ENCODE measurements at regions not wholly inside any gene's neighbourhood (a gene's known extent, or its start where the extent isn't known, plus 50 kb on each side); places are given as distances from the start of the nearest gene placed in this dataset.
A peak's percentile ranks its signal among the peaks of the same experiment; 100 is the strongest.

DNA sequence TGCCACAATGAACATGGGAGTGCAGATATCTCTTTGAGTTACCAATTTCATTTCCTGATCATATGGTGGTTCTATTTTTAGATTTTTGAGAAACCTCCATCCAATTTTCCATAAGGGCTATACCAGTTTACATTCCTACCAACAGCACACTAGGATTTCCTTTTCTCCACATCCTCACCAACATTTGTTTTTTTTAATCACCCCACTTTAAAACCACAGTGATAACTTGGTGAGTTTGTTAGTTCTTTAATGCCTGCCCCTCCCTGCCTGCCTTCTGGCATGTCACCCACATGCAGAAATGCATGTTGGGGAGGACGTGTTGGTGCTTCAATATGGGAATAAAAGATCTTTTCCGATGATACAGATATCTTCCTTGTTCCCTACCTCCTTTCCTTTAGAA lies 167.9 kb downstream of the CAND1 start:
- H3K36me3 ChIP-seq = no peaks in the 10 kb centered on the region
- no peaks in the 10 kb centered on the region for H3K27me3 ChIP-seq
- H3K27ac ChIP-seq = no peak overlapping the region
- TF ChIP-seq, protein P1, sequence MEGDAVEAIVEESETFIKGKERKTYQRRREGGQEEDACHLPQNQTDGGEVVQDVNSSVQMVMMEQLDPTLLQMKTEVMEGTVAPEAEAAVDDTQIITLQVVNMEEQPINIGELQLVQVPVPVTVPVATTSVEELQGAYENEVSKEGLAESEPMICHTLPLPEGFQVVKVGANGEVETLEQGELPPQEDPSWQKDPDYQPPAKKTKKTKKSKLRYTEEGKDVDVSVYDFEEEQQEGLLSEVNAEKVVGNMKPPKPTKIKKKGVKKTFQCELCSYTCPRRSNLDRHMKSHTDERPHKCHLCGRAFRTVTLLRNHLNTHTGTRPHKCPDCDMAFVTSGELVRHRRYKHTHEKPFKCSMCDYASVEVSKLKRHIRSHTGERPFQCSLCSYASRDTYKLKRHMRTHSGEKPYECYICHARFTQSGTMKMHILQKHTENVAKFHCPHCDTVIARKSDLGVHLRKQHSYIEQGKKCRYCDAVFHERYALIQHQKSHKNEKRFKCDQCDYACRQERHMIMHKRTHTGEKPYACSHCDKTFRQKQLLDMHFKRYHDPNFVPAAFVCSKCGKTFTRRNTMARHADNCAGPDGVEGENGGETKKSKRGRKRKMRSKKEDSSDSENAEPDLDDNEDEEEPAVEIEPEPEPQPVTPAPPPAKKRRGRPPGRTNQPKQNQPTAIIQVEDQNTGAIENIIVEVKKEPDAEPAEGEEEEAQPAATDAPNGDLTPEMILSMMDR (IDR thresholded peaks at IDR 0.05) = no peak
- no peak for TF ChIP-seq POLR2A (IDR thresholded peaks at IDR 0.05)
- TF ChIP-seq EP300 (IDR thresholded peaks at IDR 0.05) = no peak
- WGBS, 2 donors = 76 to 83% methylated on average over 2 of the region's 2 CpGs
- no peak for DNase-seq (ENCODE audit: low spot score in 2 of 2)
- H3K4me1 ChIP-seq = peaks cover 0 to 36% (median 12%) of the 10 kb centered on the region in 4 donors
- no peak overlapping the region for H3K4me3 ChIP-seq
- no peaks in the 10 kb centered on the region for H3K9me3 ChIP-seq

DNA sequence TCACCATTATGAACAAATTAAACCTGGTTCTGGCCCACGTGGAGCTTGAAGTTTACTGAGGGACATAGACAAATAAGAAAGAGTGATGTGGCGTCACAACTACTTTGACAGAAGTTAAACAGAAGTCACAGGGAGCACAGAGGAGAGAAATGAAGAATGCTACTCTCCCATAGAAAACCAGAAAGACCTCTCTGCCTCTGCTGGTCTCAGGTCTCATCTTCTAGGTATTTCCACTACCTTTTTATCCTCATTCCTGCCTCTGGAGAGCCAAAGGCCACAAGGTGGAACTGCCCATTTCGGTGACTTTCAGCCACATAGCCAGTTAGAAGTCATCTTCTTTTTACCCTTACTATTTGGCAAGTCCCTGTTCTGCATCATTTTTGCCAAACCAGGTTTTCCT lies 170.5 kb downstream of the CAND1 start:
- no peaks in the 10 kb centered on the region for H3K9me3 ChIP-seq
- H3K4me3 ChIP-seq = no peak overlapping the region
- H3K27ac ChIP-seq = no peak overlapping the region
- no peaks in the 10 kb centered on the region for H3K36me3 ChIP-seq
- 87 to 92% methylated on average over 3 of the region's 3 CpGs for WGBS, 2 donors
- no peaks in the 10 kb centered on the region for H3K27me3 ChIP-seq
- TF ChIP-seq EP300 (IDR thresholded peaks at IDR 0.05) (no peak), POLR2A (IDR thresholded peaks at IDR 0.05) (no peak)
- TF ChIP-seq, protein P1 (IDR thresholded peaks at IDR 0.05) = no peak
- no peak for DNase-seq (ENCODE audit: low spot score in 2 of 2)
- peaks cover 0 to 32% (median 13%) of the 10 kb centered on the region in 4 donors for H3K4me1 ChIP-seq

DNA sequence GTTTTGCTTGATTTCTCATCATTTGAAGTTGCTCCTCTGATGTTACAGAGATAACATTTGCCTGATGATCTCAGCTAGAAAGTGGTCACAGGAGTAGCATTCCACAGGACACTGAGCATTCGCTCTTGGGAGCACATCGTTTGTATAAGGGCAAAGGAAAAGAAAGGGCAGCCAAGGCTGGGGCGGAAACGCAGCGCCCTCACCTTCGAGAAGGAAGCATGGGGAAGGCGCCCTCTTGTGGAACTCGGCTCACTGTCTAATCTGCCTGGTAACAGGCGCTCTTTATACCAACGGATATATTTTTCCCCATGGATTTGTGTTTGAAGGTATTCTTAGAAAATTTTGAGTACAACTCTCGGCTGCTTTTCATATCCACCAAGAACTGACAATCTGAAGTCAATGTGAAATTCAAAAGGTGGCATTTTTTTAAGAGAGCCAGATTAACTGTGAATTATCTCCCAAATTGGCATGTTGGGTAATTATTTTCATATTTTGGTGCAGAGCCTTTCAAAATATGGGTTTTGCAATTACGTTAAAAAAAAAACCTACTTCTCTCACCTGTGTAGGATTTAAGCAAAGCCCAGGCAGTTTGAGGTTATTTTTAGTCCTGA lies 172.7 kb downstream of the CAND1 start:
- Histone ChIP-seq H3K9me3 (no peaks in the 10 kb centered on the region), H3K36me3 (no peaks in the 10 kb centered on the region), H3K4me1 (peaks cover 0 to 16% (median 7%) of the 10 kb centered on the region in 4 donors), H3K4me3 (no peak overlapping the region), H3K27ac (peak overlapping the region in 2 of 4 donors; percentile 12 to 63), H3K27me3 (no peaks in the 10 kb centered on the region)
- TF ChIP-seq, protein P1 (IDR thresholded peaks at IDR 0.05) = peak; percentile 72 to 82 (median 78)
- TF ChIP-seq POLR2A (IDR thresholded peaks at IDR 0.05) = no peak
- peak in 1 of 2 donors; percentile 51 for TF ChIP-seq EP300 (IDR thresholded peaks at IDR 0.05)
- 8 to 9% methylated on average over 12 of the region's 12 CpGs for WGBS, 2 donors
- DNase-seq (ENCODE audit: low spot score in 2 of 2) = peak; percentile 87 to 92

DNA sequence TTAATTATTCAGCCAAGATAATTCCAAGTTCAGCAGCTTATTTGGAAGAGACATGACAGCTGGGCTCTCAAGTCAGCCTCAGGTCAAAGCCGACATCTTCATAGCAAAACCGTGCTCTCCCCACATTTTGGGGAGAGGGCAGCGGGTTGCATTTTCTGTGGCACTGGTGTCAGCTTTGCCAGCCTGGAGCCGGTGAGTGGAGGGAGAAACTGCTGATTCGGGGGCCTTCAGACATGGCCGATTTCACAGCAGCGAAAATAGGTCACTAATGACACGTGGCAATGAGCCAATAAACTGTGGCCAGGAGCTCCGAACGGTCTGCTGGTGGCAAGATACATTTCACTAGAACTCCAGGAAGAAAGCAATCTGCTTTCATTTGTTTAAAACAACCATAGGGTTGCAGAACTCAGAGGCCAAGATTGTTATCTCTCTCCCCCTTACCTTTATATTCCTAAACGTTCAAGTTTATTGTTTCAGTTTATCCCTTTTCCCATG lies 173.2 kb downstream of the CAND1 start:
- H3K36me3 ChIP-seq = no peaks in the 10 kb centered on the region
- no peak overlapping the region for H3K27ac ChIP-seq
- DNase-seq (ENCODE audit: low spot score in 2 of 2) = no peak
- H3K27me3 ChIP-seq = no peaks in the 10 kb centered on the region
- no peak overlapping the region for H3K4me3 ChIP-seq
- TF ChIP-seq EP300 (IDR thresholded peaks at IDR 0.05) (no peak), POLR2A (IDR thresholded peaks at IDR 0.05) (no peak)
- TF ChIP-seq, protein P1 (IDR thresholded peaks at IDR 0.05) = no peak
- no peaks in the 10 kb centered on the region for H3K9me3 ChIP-seq
- 34 to 39% methylated on average over 11 of the region's 11 CpGs for WGBS, 2 donors
- H3K4me1 ChIP-seq = peaks cover 0 to 16% (median 7%) of the 10 kb centered on the region in 4 donors

DNA sequence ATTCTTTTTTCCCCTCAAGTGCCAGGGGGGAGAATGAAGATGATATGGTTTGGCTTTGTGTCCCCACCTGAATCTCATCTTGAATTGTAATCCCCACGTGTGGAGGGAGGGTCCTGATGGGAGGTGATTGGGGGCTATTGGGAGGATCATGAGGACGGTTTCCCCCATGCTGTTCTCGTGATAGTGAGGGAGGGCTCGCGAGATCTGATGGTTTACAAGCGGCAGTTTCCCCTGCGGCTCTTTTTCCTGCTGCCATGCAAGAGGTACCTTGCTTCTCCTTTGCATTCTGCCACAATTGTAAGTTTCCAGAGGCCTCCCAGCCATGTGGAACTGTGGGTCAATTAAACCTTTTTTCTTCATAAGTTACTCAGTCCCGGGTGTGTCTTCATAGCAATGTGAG lies 173.7 kb downstream of the CAND1 start:
- Histone ChIP-seq H3K4me3 (no peak overlapping the region), H3K9me3 (no peaks in the 10 kb centered on the region), H3K27me3 (no peaks in the 10 kb centered on the region), H3K27ac (no peak overlapping the region), H3K4me1 (peaks cover 0 to 16% (median 7%) of the 10 kb centered on the region in 4 donors), H3K36me3 (no peaks in the 10 kb centered on the region)
- 73 to 78% methylated on average over 8 of the region's 8 CpGs for WGBS, 2 donors
- no peak for DNase-seq (ENCODE audit: low spot score in 2 of 2)
- no peak for TF ChIP-seq EP300 (IDR thresholded peaks at IDR 0.05)
- TF ChIP-seq, protein P1 (IDR thresholded peaks at IDR 0.05) = no peak
- no peak for TF ChIP-seq POLR2A (IDR thresholded peaks at IDR 0.05)

All from tibial nerve (tissue), 4 donors.